Panc1 (cell line): ENCODE measurements at regions not wholly inside any gene's neighbourhood (a gene's known extent, or its start where the extent isn't known, plus 50 kb on each side); places are given as distances from the start of the nearest gene placed in this dataset.

Source experiments
- ATAC-seq: fragments of 200-7000 bp; cut with Tn5 transposase; 2 replicates; pipeline ENCODE4 v1.9.1; 2020; ENCODE audit warnings: mild to moderate bottlenecking, moderate library complexity
- BruUV-seq: library from RNA; stranded (reverse); fragments of 400-500 nt; replicated peaks from 2 replicates; lab custom pipeline; 2021; lab: Mats Ljungman, UMichigan
- CTCF ChIA-PET: fragments of 300-600 bp; sonication (Branson Sonifier 250); formaldehyde crosslinking; loops from one replicate; lab custom pipeline; 2022; ENCODE audit warnings: antibody characterized with exemption; lab: Charles Lee
- POLR2A ChIA-PET: fragments of 300-600 bp; sonication (Branson Sonifier 250); formaldehyde crosslinking; loops from one replicate; lab custom pipeline; 2022; ENCODE audit warnings: antibody characterized with exemption; lab: Charles Lee
- DNase-seq: peaks from one replicate; pipeline ENCODE4 v3.0.0-alpha.2; 2010; ENCODE audit warnings: low read depth, low spot score
- H3K27ac ChIP-seq: 2 replicates; pipeline ENCODE4 v1.5.1; 2011; ENCODE audit warnings: mild to moderate bottlenecking, low read length, inconsistent platforms
- H3K27me3 ChIP-seq: fragments of 200-500 bp; sonication (Bioruptor generic); 2 replicates; pipeline ENCODE4 v1.6.0; 2014; ENCODE audit warnings: low read length, inconsistent platforms; ENCODE audit not compliant: control insufficient read depth, insufficient read depth
- H3K36me3 ChIP-seq: fragments of 200-500 bp; sonication (Bioruptor generic); 2 replicates; pipeline ENCODE4 v1.5.1; 2014; ENCODE audit warnings: inconsistent platforms, mild to moderate bottlenecking, low read length, moderate library complexity; ENCODE audit not compliant: control insufficient read depth, insufficient read depth
- H3K4me1 ChIP-seq: 2 replicates; pipeline ENCODE4 v1.5.1; 2011; ENCODE audit warnings: inconsistent platforms, mild to moderate bottlenecking, low read length, moderate library complexity; ENCODE audit not compliant: control insufficient read depth, insufficient read depth
- H3K4me3 ChIP-seq, 2 experiments: 2 replicates each; pipeline ENCODE4 v1.5.1; 2011 to 2012; ENCODE audit warnings: low read depth in 2 of 2, low read length in 2 of 2, mild to moderate bottlenecking in 2 of 2, inconsistent platforms in 1 of 2, moderate library complexity in 1 of 2
- H3K9me3 ChIP-seq: fragments of 200-500 bp; sonication (Bioruptor generic); 2 replicates; pipeline ENCODE4 v1.5.1; 2014; ENCODE audit warnings: low read depth, mild to moderate bottlenecking, inconsistent platforms, low read length, moderate library complexity; ENCODE audit not compliant: control insufficient read depth, insufficient read depth
- POLR2AphosphoS5 ChIP-seq: IDR thresholded peaks from 2 replicates; pipeline ENCODE4 v1.6.1; 2012; ENCODE audit warnings: mild to moderate bottlenecking, low read depth, low read length, moderate library complexity
- SIN3A ChIP-seq: IDR thresholded peaks from 2 replicates; pipeline ENCODE4 v1.6.1; 2012; ENCODE audit warnings: low read depth, mild to moderate bottlenecking, low read length, moderate library complexity, borderline replicate concordance; ENCODE audit not compliant: insufficient read depth
- TCF7L2 ChIP-seq: IDR thresholded peaks from 2 replicates; pipeline ENCODE4 v1.6.1; 2011; ENCODE audit warnings: mild to moderate bottlenecking, low read depth, low read length, inconsistent platforms
- in situ Hi-C: cut with HindIII; loops from 2 replicates; pipeline ENCODE4 v1.10.0; 2016; ENCODE audit warnings: low sequenced_read_pairs, low pct_unique_long_range_greater_than_20kb
- intact Hi-C: fragments of 100-400 bp; cut with micrococcal nuclease; formaldehyde crosslinking; loops from one replicate; pipeline ENCODE4 v1.10.0; 2022; ENCODE audit not compliant: unreplicated experiment
- TF ChIP-seq, protein P1 (sequence below): fragments of 450-650 bp; IDR thresholded peaks from 2 replicates; pipeline ENCODE4 v1.5.1; 2017; ENCODE audit warnings: mild to moderate bottlenecking
- TF ChIP-seq, protein P2 (sequence below), 2 experiments: IDR thresholded peaks; 2 replicates each; pipeline ENCODE4 v1.6.1; 2011 to 2012; ENCODE audit warnings: low read depth in 2 of 2, control low read depth in 1 of 2, low read length in 1 of 2, mild to moderate bottlenecking in 1 of 2, moderate library complexity in 1 of 2; ENCODE audit not compliant: insufficient read depth in 1 of 2

DNA sequence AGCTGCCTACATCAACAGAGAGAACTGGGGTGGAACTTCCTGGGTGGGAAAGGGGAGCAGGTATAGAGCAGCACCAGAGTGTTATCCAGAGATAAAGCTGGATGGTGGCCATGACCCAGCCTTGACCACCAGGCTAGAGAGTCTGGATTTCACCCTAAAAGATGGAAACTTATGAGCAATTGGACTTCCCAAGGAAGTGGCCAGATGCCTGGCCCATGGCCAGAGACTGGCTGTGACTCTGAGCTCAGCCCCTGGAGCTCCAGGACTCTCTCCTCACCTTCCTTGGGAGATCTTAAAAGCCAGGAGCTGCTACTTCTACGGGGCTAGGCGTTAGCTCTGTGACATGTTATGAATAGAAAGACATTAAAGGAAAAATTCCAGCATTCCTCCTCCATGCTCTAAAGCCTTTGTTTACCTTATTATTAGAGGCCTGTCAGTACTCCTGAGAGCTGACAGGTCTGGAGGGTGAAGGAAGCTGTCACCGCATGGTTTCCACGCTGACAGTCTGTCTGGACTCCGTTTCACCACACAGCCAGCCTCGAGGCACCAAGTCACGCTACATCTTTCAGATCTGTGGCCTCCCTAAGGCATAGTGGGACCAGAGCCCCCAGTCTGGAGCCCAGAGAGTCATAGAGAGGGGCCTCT lies 260.0 kb upstream of the SIX2 start:
- H3K27me3 ChIP-seq = 0 out of 2 replicates have a peak, but pooled peaks cover 6% of the 10 kb centered on the region
- no peaks in the 10 kb centered on the region for H3K9me3 ChIP-seq
- POLR2A ChIA-PET = no interaction called here
- DNase-seq = no peak
- BruUV-seq = no TSS peak
- H3K27ac ChIP-seq = no peak overlapping the region
- CTCF ChIA-PET = no interaction called here
- no peak for ATAC-seq
- H3K4me1 ChIP-seq = 0 out of 2 replicates have a peak, but pooled peaks cover 3% of the 10 kb centered on the region
- in situ Hi-C loops = no loop called here
- intact Hi-C loops = no loop called here
- TF ChIP-seq, protein P1, sequence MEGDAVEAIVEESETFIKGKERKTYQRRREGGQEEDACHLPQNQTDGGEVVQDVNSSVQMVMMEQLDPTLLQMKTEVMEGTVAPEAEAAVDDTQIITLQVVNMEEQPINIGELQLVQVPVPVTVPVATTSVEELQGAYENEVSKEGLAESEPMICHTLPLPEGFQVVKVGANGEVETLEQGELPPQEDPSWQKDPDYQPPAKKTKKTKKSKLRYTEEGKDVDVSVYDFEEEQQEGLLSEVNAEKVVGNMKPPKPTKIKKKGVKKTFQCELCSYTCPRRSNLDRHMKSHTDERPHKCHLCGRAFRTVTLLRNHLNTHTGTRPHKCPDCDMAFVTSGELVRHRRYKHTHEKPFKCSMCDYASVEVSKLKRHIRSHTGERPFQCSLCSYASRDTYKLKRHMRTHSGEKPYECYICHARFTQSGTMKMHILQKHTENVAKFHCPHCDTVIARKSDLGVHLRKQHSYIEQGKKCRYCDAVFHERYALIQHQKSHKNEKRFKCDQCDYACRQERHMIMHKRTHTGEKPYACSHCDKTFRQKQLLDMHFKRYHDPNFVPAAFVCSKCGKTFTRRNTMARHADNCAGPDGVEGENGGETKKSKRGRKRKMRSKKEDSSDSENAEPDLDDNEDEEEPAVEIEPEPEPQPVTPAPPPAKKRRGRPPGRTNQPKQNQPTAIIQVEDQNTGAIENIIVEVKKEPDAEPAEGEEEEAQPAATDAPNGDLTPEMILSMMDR = no peak
- TF ChIP-seq SIN3A (no peak), TCF7L2 (no peak), POLR2AphosphoS5 (no peak)
- TF ChIP-seq, protein P2, sequence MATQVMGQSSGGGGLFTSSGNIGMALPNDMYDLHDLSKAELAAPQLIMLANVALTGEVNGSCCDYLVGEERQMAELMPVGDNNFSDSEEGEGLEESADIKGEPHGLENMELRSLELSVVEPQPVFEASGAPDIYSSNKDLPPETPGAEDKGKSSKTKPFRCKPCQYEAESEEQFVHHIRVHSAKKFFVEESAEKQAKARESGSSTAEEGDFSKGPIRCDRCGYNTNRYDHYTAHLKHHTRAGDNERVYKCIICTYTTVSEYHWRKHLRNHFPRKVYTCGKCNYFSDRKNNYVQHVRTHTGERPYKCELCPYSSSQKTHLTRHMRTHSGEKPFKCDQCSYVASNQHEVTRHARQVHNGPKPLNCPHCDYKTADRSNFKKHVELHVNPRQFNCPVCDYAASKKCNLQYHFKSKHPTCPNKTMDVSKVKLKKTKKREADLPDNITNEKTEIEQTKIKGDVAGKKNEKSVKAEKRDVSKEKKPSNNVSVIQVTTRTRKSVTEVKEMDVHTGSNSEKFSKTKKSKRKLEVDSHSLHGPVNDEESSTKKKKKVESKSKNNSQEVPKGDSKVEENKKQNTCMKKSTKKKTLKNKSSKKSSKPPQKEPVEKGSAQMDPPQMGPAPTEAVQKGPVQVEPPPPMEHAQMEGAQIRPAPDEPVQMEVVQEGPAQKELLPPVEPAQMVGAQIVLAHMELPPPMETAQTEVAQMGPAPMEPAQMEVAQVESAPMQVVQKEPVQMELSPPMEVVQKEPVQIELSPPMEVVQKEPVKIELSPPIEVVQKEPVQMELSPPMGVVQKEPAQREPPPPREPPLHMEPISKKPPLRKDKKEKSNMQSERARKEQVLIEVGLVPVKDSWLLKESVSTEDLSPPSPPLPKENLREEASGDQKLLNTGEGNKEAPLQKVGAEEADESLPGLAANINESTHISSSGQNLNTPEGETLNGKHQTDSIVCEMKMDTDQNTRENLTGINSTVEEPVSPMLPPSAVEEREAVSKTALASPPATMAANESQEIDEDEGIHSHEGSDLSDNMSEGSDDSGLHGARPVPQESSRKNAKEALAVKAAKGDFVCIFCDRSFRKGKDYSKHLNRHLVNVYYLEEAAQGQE (IDR thresholded peaks at IDR 0.05; ENCODE audit: insufficient read depth in 1 of 2, low read depth in 2 of 2, low read length in 1 of 2) = no peak
- H3K36me3 ChIP-seq = no peaks in the 10 kb centered on the region
- H3K4me3 ChIP-seq = no peak overlapping the region

DNA sequence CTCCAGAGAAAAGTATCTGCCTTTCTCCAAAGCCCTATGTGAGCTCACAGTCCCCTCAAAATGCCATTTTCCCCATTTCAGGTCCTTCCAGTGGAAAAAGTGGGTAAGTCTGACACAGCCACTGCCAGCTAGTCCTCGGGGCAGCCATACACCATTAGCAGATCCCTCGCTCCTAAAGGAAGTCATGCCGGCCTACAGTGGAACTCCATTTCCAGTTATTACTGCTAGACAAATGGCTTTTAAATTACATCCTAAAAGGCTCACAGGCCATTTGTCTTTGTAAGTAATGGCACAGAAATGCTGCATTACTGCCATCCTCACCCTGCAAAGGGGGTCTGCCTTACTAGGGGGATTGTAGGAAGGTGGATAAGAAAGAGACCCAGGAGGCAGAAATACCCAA lies 259.4 kb upstream of the SIX2 start:
- intact Hi-C loops = no loop called here
- Histone ChIP-seq H3K27me3 (0 out of 2 replicates have a peak, but pooled peaks cover 6% of the 10 kb centered on the region), H3K9me3 (no peaks in the 10 kb centered on the region), H3K4me3 (no peak overlapping the region), H3K27ac (no peak overlapping the region), H3K4me1 (0 out of 2 replicates have a peak, but pooled peaks cover 3% of the 10 kb centered on the region), H3K36me3 (no peaks in the 10 kb centered on the region)
- POLR2A ChIA-PET = no interaction called here
- DNase-seq (no peak), ATAC-seq (no peak)
- no TSS peak for BruUV-seq
- in situ Hi-C loops = no loop called here
- TF ChIP-seq, protein P2 (IDR thresholded peaks at IDR 0.05; ENCODE audit: insufficient read depth in 1 of 2, low read depth in 2 of 2, low read length in 1 of 2) = no peak
- TF ChIP-seq, protein P1 = no peak
- no peak for TF ChIP-seq TCF7L2
- no peak for TF ChIP-seq SIN3A
- TF ChIP-seq POLR2AphosphoS5 = no peak
- CTCF ChIA-PET = no interaction called here
